Vagina (tissue), 2 donors: ENCODE measurements at regions not wholly inside any gene's neighbourhood (a gene's known extent, or its start where the extent isn't known, plus 50 kb on each side); places are given as distances from the start of the nearest gene placed in this dataset.
"Not testable (repeated sequence)": the region's sequence is repeated elsewhere in the genome, so short reads cannot be mapped to it uniquely, and the experiment has no call there.

Experiments
- DNase-seq, 2 donors: peaks; one replicate each; pipeline ENCODE4 v3.0.0-alpha.2; 2017; ENCODE audit errors: extremely low spot score in 2 of 2
- H3K27ac ChIP-seq: fragments of 200-600 bp; sonication (generic); one replicate; pipeline ENCODE4 v1.5.1; 2019
- H3K27me3 ChIP-seq: fragments of 200-600 bp; sonication (generic); one replicate; pipeline ENCODE4 v1.5.1; 2019
- H3K36me3 ChIP-seq, 2 donors: fragments of 200-600 bp; sonication (generic); one replicate each; pipeline ENCODE4 v1.5.1; 2017 to 2019
- H3K4me1 ChIP-seq: fragments of 200-600 bp; sonication (generic); one replicate; pipeline ENCODE4 v1.5.1; 2019
- H3K4me3 ChIP-seq, 2 donors: fragments of 200-600 bp; sonication (generic); 1 replicate in 1 of 2; 2 replicates in 1 of 2; pipeline ENCODE4 v1.5.1; 2016 to 2019
- H3K9me3 ChIP-seq: fragments of 200-600 bp; sonication (generic); one replicate; pipeline ENCODE4 v1.5.1; 2019
- POLR2A ChIP-seq, 2 donors: fragments of 450-650 bp; IDR thresholded peaks; one replicate each; pipeline ENCODE4 v1.6.1; 2017; ENCODE audit warnings: antibody characterized with exemption in 2 of 2, mild to moderate bottlenecking in 2 of 2, moderate library complexity in 2 of 2
- POLR2AphosphoS5 ChIP-seq, 2 donors: sonication (generic); formaldehyde crosslinking; IDR thresholded peaks; one replicate each; pipeline ENCODE4 v1.9.0; 2017; ENCODE audit warnings: antibody characterized with exemption in 2 of 2, mild to moderate bottlenecking in 2 of 2, low read depth in 1 of 2; ENCODE audit not compliant: insufficient read depth in 1 of 2
- intact Hi-C: fragments of 100-400 bp; cut with DNase I; formaldehyde crosslinking; loops from one replicate; pipeline ENCODE4 v1.15.1; 2023
- TF ChIP-seq, protein P1 (sequence below), 3 experiments: fragments of 450-650 bp in 2 of 3; fragments of 200-600 bp in 1 of 3; sonication (generic) in 1 of 3; IDR thresholded peaks; one replicate each; pipeline ENCODE4 v1.5.1; 2017 to 2019; ENCODE audit warnings: antibody characterized with exemption in 3 of 3, mild to moderate bottlenecking in 2 of 3, moderate library complexity in 2 of 3

- intact Hi-C loops, result no loop called here
- H3K4me1 ChIP-seq, result no peaks in the 10 kb centered on the region
- H3K9me3 ChIP-seq, result no peaks in the 10 kb centered on the region
- H3K4me3 ChIP-seq, result no peak overlapping the region
- no peak overlapping the region for H3K27ac ChIP-seq
- no peak for DNase-seq
- TF ChIP-seq, protein P1, sequence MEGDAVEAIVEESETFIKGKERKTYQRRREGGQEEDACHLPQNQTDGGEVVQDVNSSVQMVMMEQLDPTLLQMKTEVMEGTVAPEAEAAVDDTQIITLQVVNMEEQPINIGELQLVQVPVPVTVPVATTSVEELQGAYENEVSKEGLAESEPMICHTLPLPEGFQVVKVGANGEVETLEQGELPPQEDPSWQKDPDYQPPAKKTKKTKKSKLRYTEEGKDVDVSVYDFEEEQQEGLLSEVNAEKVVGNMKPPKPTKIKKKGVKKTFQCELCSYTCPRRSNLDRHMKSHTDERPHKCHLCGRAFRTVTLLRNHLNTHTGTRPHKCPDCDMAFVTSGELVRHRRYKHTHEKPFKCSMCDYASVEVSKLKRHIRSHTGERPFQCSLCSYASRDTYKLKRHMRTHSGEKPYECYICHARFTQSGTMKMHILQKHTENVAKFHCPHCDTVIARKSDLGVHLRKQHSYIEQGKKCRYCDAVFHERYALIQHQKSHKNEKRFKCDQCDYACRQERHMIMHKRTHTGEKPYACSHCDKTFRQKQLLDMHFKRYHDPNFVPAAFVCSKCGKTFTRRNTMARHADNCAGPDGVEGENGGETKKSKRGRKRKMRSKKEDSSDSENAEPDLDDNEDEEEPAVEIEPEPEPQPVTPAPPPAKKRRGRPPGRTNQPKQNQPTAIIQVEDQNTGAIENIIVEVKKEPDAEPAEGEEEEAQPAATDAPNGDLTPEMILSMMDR (IDR thresholded peaks at IDR 0.05), result no peak
- TF ChIP-seq POLR2AphosphoS5 (IDR thresholded peaks at IDR 0.05; ENCODE audit: insufficient read depth in 1 of 2, low read depth in 1 of 2), result no peak
- TF ChIP-seq POLR2A (IDR thresholded peaks at IDR 0.05), result no peak
- H3K36me3 ChIP-seq, result no peaks in the 10 kb centered on the region
- no peaks in the 10 kb centered on the region for H3K27me3 ChIP-seq
These were observed 1115.1 kb downstream of the PLA2G4A start for GRCh38 chr1:187943606-187944403.

DNA sequence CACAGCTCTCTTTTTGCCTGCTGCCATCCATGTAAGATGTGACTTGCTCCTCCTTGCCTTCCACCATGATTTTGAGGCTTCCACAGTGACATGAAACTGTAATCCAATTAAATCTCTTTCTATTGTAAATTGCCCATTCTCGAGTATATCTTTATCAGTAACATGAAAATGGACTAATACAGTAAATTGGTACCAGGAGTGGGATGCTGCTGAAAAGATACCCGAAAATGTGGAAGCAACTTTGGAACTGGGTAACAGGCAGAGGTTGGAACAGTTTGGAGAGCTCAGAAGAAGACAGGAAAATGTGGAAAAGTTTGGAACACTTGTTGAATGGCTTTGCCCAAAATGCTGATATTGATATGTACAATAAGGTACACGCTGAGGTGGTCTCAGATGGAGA is 1117.9 kb downstream of the PLA2G4A start:
- intact Hi-C loops, DNase-seq, H3K36me3 ChIP-seq, H3K27ac ChIP-seq, H3K4me1 ChIP-seq, H3K9me3 ChIP-seq, H3K27me3 ChIP-seq, H3K4me3 ChIP-seq: not testable (repeated sequence)

- intact Hi-C loops, result no loop called here
- Histone ChIP-seq H3K27me3 (no peaks in the 10 kb centered on the region), H3K4me1 (no peaks in the 10 kb centered on the region), H3K4me3 (no peak overlapping the region), H3K36me3 (no peaks in the 10 kb centered on the region), H3K9me3 (peaks cover 3% of the 10 kb centered on the region), H3K27ac (no peak overlapping the region)
- TF ChIP-seq POLR2A (IDR thresholded peaks at IDR 0.05), result no peak
- no peak for TF ChIP-seq POLR2AphosphoS5 (IDR thresholded peaks at IDR 0.05; ENCODE audit: insufficient read depth in 1 of 2, low read depth in 1 of 2)
- TF ChIP-seq, protein P1 (IDR thresholded peaks at IDR 0.05), result no peak
- no peak for DNase-seq
These were observed 1118.6 kb downstream of the PLA2G4A start for GRCh38 chr1:187947359-187947758.

- Histone ChIP-seq H3K27me3 (no peaks in the 10 kb centered on the region), H3K4me1 (no peaks in the 10 kb centered on the region), H3K36me3 (no peaks in the 10 kb centered on the region), H3K27ac (no peak overlapping the region), H3K9me3 (peaks cover 3% of the 10 kb centered on the region), H3K4me3 (no peak overlapping the region)
- TF ChIP-seq POLR2AphosphoS5 (IDR thresholded peaks at IDR 0.05; ENCODE audit: insufficient read depth in 1 of 2, low read depth in 1 of 2) (no peak), POLR2A (IDR thresholded peaks at IDR 0.05) (no peak)
- TF ChIP-seq, protein P1 (IDR thresholded peaks at IDR 0.05), result no peak
- intact Hi-C loops, result no loop called here
- DNase-seq, result no peak
These were observed 1119.5 kb downstream of the PLA2G4A start for GRCh38 chr1:187948170-187948794.

DNA sequence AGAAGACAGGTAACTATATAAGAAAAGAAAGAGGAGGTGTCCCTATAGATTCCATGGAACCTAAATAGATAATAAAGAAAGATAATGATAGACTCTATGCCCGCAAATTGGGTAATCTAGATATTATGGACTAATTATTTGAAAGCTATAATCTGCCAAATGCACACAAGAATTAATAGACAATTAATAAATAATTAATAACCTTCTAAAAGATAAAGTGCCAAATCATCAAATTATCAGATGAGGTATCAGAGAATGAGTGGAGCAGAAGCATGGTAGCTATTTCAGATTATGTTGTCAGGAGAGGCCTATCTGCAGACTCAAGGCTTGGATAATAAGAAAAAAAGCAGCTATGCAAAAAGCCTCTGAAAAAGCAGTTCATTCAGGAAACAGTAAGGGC is 1120.8 kb downstream of the PLA2G4A start:
- TF ChIP-seq, protein P1 (IDR thresholded peaks at IDR 0.05), result no peak
- no peak for TF ChIP-seq POLR2A (IDR thresholded peaks at IDR 0.05)
- TF ChIP-seq POLR2AphosphoS5 (IDR thresholded peaks at IDR 0.05; ENCODE audit: insufficient read depth in 1 of 2, low read depth in 1 of 2), result no peak
- peaks cover 3% of the 10 kb centered on the region for H3K9me3 ChIP-seq
- intact Hi-C loops, result no loop called here

More for the DNA sequence above, 1120.8 kb downstream of the PLA2G4A start:
- no peaks in the 10 kb centered on the region for H3K36me3 ChIP-seq
- no peak overlapping the region for H3K4me3 ChIP-seq
- H3K4me1 ChIP-seq, result no peaks in the 10 kb centered on the region
- no peaks in the 10 kb centered on the region for H3K27me3 ChIP-seq
- no peak for DNase-seq
- no peak overlapping the region for H3K27ac ChIP-seq
